GM19397 (cell line): ENCODE measurements at regions not wholly inside any gene's neighbourhood (a gene's known extent, or its start where the extent isn't known, plus 50 kb on each side); places are given as distances from the start of the nearest gene placed in this dataset.

Experiments
- ATAC-seq: cut with Tn5 transposase; IDR thresholded peaks from one replicate; pipeline ENCODE4 v1.9.1; 2021; ENCODE audit warnings: mild to moderate bottlenecking, moderate library complexity; ENCODE audit not compliant: unreplicated experiment

GRCh38 chr2:41803361-41803760 lies 244.5 kb upstream of the PKDCC start:
- no peak for ATAC-seq

GRCh38 chr2:41806286-41806685 lies 241.5 kb upstream of the PKDCC start:
- ATAC-seq: no peak

GRCh38 chr2:41821167-41821566 lies 226.7 kb upstream of the PKDCC start:
- no peak for ATAC-seq

DNA sequence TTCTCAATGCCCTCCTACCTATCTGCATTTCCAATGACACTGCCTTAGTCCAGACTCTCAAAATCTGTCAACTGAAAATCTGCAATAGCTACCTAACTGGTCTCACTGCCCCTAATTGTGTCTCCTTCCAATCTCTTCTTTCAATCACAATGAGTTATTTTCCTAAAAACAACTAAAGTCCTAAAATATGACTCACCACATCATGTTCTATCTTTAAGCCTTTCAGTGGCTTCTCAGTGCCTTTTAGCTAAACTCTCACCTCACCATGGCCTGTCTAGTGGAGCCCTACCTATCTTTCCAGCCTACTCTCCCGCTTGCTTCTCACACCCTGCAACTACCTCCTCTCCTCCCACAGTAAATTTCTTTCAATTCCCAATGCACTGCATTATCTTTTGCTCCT lies 220.9 kb upstream of the PKDCC start:
- no peak for ATAC-seq

DNA sequence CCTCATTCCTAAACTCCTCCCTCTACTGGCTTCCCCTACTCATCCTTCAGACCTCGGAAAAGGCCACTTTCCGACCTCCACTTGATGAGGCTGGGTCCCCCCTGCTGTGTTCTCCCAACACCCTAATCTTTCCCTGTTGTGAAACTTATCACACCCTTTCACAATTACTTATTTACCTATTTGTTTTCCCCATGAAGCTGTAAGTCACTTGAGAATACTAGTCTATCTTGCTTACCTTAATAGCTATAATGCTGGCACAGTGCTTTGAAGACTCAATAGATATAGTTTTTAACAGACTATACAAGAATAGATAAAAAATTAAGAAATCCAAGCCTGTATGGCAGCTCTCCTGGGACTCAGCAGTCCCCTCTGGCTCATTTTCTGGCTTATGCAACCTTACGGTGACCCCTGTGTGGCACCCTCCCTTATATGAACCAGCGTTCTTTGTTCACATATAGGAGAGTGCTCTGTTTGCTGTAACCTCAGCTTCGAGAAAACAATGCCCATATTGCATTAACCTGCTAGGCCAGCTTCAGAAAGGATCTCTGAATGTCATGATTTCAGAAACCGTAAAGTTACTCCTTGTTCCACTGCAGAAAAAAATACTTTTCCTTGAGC lies 220.4 kb upstream of the PKDCC start:
- ATAC-seq: no peak

DNA sequence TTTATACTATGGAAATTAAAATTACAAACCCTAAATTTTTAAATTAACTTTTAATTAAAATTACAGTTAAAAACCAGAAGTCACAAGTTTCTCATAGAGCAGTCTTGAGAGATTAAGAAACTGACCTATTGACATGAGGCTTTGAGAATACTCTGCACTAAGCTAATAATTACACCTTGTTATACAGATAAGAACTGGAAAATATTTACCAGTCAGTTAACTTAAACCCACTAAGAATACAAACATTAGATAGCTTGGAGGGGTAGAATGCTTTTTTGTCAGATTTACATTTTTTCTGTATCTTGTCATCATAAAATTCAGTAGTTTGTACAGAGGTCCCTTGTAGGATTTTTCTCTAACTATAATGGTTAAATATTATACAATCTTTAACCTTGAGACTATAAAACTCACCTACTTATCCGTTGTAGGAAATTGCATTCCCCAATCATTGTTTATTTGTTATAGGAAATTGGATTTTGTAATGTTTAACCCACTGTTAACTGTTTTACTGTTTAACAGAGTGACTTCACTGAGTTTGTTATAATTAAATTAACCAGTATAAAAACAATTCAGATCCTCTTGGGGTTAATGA lies 219.7 kb upstream of the PKDCC start:
- ATAC-seq: no peak

DNA sequence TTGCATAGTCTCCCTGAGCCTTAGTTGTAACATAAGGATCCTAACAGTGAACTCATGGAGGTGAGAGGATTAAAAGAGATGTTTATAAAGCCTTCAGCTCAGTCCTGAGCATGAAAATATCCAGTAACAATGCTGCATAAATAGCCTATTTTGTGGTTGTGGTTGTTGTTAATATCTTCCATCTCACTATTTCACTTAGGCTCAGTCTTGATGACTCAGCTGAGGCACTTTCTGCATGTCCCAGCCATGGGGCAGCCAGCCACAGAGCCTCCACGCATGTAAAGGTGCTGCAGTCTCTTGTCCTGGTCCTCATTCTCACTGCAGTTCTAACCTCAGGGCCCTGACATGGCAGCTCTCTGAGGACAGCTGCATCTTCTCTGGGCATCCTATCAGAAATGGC lies 218.8 kb upstream of the PKDCC start:
- ATAC-seq: no peak

DNA sequence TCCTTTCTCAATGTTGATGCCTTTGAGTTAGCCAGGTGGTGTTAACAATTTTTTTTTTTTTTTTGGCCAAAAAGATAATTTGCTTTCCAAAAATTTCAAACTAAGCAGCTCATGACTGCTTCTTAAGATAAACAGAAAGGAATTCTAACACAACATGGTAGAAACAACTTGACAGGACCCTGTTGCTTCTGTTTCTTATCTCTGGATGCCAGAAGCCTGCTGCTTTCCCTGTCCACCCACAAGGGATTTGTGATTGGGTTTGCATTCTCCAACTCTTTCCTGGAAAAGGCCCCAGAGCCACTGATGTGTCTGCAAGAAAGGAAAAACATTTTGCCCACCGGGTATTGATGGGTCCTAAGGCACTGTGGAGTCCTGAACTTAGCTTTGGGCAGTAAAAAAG lies 217.2 kb upstream of the PKDCC start:
- no peak for ATAC-seq

DNA sequence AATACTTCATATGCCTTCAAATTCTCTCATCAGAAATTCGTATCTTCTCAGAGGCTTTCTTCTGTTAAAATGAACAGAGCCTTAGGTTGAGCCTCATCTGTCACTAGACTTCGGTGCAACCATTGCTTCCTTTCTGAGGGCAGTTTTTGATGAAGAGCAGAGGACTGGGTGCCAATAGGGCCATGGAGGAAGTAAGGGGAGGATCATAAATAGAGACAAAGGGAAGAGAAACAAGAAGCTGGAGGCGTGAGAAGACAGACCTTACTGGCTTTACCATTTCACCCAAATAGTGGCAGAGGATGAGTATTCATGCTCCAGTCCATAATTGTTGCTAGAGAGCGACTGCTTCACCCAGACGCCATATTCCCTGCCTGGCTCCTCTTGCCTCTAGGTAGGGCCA lies 215.6 kb upstream of the PKDCC start:
- ATAC-seq: no peak

GRCh38 chr2:41835401-41835800 lies 212.4 kb upstream of the PKDCC start:
- ATAC-seq: no peak

DNA sequence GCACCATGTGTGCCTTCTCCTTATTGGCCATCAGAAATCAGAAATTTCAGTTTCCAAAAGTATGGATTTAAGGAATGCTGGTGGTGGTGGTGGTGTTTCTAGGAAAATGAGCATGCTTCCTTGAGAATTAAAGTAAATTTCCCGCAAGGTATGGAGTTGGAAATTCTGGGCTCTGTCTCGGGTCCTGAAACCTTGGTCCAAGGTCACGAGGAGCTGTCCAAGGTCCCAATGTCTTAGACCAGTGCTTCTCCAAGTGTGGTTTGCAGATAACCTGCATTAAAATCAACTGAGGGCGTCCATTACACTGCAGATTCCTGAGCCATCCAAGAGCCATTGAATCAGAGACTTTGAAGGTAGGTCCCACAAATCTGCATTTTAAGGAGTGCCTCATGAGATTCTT lies 210.9 kb upstream of the PKDCC start:
- no peak for ATAC-seq

- ATAC-seq: no peak
These were observed 210.2 kb upstream of the PKDCC start for GRCh38 chr2:41837610-41838009.

DNA sequence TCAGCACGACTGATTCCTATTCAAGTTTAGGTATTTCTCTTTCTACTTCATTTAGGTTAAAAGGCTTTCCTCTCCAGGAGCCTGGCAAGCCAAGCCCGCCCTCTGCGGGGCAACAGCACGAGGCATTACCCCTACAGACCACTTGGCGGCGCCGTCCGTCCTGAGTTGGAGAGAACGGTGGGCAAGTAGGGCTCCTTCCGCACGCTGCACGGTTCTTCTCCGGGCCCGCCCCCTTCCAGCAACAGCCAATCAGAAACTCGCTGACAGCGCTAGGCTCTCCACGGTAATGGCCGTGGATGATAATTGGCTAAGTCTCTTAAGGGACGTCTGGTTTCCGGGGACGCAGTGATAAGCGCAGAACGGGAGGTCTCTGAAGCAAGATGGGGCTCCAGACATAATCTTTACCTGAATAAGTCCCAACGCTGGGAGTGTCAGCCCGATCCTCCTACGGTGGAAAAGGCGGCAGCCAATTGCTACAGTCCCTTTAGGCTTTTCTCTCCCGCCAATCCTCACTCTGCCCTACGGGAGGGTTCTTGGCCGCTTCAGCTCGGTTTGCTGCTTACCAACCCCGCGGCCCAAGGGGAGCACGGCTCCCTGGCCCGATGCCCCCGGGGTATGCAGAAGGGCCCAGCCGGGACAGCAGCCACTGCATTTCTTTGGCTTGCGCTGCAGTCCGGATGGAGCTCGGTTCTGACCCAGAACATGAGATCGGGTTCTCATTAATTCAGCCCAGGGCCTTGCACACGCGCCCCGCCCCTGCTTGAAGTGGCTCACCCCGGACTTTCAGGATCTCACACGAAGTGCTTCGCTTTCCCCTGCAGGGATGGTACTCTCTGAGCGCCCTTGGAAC lies 206.9 kb upstream of the PKDCC start:
- peak; percentile 100 for ATAC-seq

DNA sequence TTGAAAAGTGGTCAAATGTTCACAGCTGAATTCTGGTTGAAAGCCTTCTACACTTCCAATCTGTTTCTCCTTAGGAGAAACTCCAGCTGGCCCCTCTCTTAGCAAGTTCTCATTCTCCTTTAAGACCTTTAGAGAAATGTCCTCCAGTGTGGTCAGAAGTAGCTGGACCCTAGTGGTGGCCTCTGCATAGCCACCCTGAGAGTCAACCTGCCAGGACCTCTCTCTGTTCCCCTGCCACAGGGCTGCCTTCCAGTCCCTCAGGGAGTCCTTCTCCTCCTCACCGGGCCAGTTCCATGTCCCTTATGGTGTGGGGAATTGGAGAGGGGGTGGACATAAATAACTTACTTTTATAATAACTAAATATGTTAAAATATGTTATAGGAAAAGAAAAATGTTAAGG lies 200.9 kb upstream of the PKDCC start:
- no peak for ATAC-seq

DNA sequence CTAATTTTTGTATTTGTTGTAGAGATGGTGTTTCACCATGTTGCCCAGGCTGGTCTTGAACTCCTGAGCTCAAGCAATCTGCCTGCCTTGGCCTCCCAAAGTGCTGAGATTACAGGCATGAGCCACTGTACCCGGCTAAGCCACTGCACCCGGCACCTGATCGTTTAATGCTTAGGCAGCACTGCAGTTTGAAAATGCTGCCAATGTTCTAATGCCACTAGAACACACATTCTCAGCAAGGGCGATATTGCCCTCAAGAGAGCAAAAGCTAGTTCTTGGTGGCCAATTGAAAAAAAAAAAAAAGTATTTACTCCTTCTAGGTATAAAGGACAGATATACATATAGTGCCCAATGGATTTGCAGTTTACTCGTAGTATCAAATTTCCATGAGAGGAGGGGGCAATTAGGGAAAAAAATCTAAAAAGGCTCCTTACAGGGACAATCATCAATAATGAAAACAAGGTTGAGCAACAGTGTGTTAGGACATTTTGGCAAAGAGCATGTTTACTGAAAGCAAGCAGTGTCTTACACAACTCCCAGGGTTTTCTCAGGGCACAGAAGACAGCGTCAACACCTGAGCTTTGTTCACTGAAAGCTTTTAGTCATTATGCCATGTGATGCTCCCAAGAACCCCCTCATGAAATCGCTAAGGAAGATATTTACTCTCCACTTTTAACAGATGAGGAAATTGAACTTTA lies 199.9 kb upstream of the PKDCC start:
- no peak for ATAC-seq

DNA sequence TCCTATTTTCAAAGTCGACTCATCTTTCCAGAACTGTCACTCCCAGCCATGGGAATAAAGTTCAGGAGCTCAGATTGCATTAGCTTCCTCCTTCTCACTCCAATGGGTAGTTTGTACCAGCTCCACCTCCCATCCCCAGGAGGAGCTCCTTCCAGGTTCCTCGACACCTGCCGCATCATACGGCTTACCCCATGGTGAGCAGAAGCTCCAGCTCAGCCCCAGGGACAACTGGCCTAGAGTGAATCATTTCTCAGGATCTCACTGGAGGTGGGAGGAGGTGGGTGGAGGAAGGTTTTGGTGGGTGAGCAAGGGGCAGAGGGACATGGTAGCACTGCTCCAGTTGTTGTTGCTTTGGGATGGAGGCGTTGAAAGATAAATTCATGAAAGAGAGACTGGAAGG lies 196.3 kb upstream of the PKDCC start:
- ATAC-seq: no peak

- ATAC-seq: no peak
These were observed 194.2 kb upstream of the PKDCC start for GRCh38 chr2:41853427-41854191.

GRCh38 chr2:41854227-41854626 lies 193.6 kb upstream of the PKDCC start:
- no peak for ATAC-seq

- ATAC-seq: no peak
These were observed 190.9 kb upstream of the PKDCC start for GRCh38 chr2:41856946-41857345.

GRCh38 chr2:41859615-41860514 lies 188.0 kb upstream of the PKDCC start:
- ATAC-seq: no peak
